Activated T-helper 17 cell treated with anti-CD3 and anti-CD28 coated beads, Interleukin-2, amount 50 U/mL, for 72 hours (primary cell): ENCODE measurements at regions not wholly inside any gene's neighbourhood (a gene's known extent, or its start where the extent isn't known, plus 50 kb on each side); places are given as distances from the start of the nearest gene placed in this dataset.

Experiments used
- ATAC-seq: fragments of 150-1000 bp; cut with Tn5 transposase; replicated peaks from 2 replicates; pipeline ENCODE4 v1.10.0; 2021; ENCODE audit warnings: mild to moderate bottlenecking, moderate library complexity
- H3K27ac Mint-ChIP-seq: one replicate; pipeline ENCODE4 v1.8.0; 2022; ENCODE audit warnings: mixed read lengths
- H3K27me3 Mint-ChIP-seq: one replicate; pipeline ENCODE4 v1.8.0; 2022; ENCODE audit warnings: mixed read lengths
- H3K36me3 Mint-ChIP-seq: one replicate; pipeline ENCODE4 v1.8.0; 2022; ENCODE audit warnings: low read depth, mild to moderate bottlenecking, mixed read lengths
- H3K4me1 Mint-ChIP-seq: one replicate; pipeline ENCODE4 v1.8.0; 2022; ENCODE audit warnings: mixed read lengths
- H3K4me3 Mint-ChIP-seq: one replicate; pipeline ENCODE4 v1.8.0; 2022; ENCODE audit warnings: mild to moderate bottlenecking, mixed read lengths
- H3K9me3 Mint-ChIP-seq: one replicate; pipeline ENCODE4 v1.8.0; 2022; ENCODE audit warnings: mixed read lengths

GRCh38 chr3:166489826-166490225 lies 652.6 kb upstream of the BCHE start:
- no peak for ATAC-seq
- no peak overlapping the region for H3K27ac Mint-ChIP-seq
- peaks cover 6% of the 10 kb centered on the region for H3K9me3 Mint-ChIP-seq
- no peaks in the 10 kb centered on the region for H3K4me1 Mint-ChIP-seq
- H3K4me3 Mint-ChIP-seq, result no peak overlapping the region
- H3K27me3 Mint-ChIP-seq, result no peaks in the 10 kb centered on the region
- no peaks in the 10 kb centered on the region for H3K36me3 Mint-ChIP-seq

- ATAC-seq, result no peak
- H3K4me1 Mint-ChIP-seq, result no peaks in the 10 kb centered on the region
- H3K36me3 Mint-ChIP-seq, result no peaks in the 10 kb centered on the region
- no peak overlapping the region for H3K27ac Mint-ChIP-seq
- H3K27me3 Mint-ChIP-seq, result no peaks in the 10 kb centered on the region
- H3K9me3 Mint-ChIP-seq, result peaks cover 6% of the 10 kb centered on the region
- no peak overlapping the region for H3K4me3 Mint-ChIP-seq
These were observed 651.9 kb upstream of the BCHE start for GRCh38 chr3:166488977-166489672.

GRCh38 chr3:166484470-166484869 lies 647.2 kb upstream of the BCHE start:
- Mint-ChIP-seq H3K27ac (no peak overlapping the region), H3K36me3 (no peaks in the 10 kb centered on the region), H3K4me3 (no peak overlapping the region), H3K27me3 (no peaks in the 10 kb centered on the region), H3K9me3 (peaks cover 9% of the 10 kb centered on the region), H3K4me1 (no peaks in the 10 kb centered on the region)
- no peak for ATAC-seq

GRCh38 chr3:166481340-166481739 lies 644.1 kb upstream of the BCHE start:
- Mint-ChIP-seq H3K27ac (no peak overlapping the region), H3K4me1 (no peaks in the 10 kb centered on the region), H3K36me3 (no peaks in the 10 kb centered on the region), H3K9me3 (peaks cover 25% of the 10 kb centered on the region), H3K4me3 (no peak overlapping the region), H3K27me3 (no peaks in the 10 kb centered on the region)
- ATAC-seq, result no peak

GRCh38 chr3:166478356-166478755 lies 641.1 kb upstream of the BCHE start:
- no peak overlapping the region for H3K27ac Mint-ChIP-seq
- no peaks in the 10 kb centered on the region for H3K27me3 Mint-ChIP-seq

GRCh38 chr3:166473501-166473900 lies 636.3 kb upstream of the BCHE start:
- ATAC-seq, result no peak
- H3K9me3 Mint-ChIP-seq, result peaks cover 10% of the 10 kb centered on the region
- H3K4me1 Mint-ChIP-seq, result no peaks in the 10 kb centered on the region
- H3K27me3 Mint-ChIP-seq, result no peaks in the 10 kb centered on the region
- no peak overlapping the region for H3K27ac Mint-ChIP-seq
- no peak overlapping the region for H3K4me3 Mint-ChIP-seq
- H3K36me3 Mint-ChIP-seq, result no peaks in the 10 kb centered on the region

More at GRCh38 chr3:166478356-166478755, 641.1 kb upstream of the BCHE start:
- Mint-ChIP-seq H3K4me3 (no peak overlapping the region), H3K4me1 (no peaks in the 10 kb centered on the region), H3K9me3 (peaks cover 25% of the 10 kb centered on the region), H3K36me3 (no peaks in the 10 kb centered on the region)
- ATAC-seq, result no peak

GRCh38 chr3:166472015-166472414 lies 634.8 kb upstream of the BCHE start:
- H3K27me3 Mint-ChIP-seq, result no peaks in the 10 kb centered on the region
- no peak overlapping the region for H3K4me3 Mint-ChIP-seq
- no peaks in the 10 kb centered on the region for H3K4me1 Mint-ChIP-seq
- H3K9me3 Mint-ChIP-seq, result peaks cover 4% of the 10 kb centered on the region
- ATAC-seq, result no peak
- H3K27ac Mint-ChIP-seq, result no peak overlapping the region
- no peaks in the 10 kb centered on the region for H3K36me3 Mint-ChIP-seq

GRCh38 chr3:166471074-166471767 lies 634.0 kb upstream of the BCHE start:
- Mint-ChIP-seq H3K27me3 (no peaks in the 10 kb centered on the region), H3K4me3 (no peak overlapping the region), H3K9me3 (peaks cover 4% of the 10 kb centered on the region), H3K36me3 (no peaks in the 10 kb centered on the region), H3K27ac (no peak overlapping the region), H3K4me1 (no peaks in the 10 kb centered on the region)
- no peak for ATAC-seq

- Mint-ChIP-seq H3K4me3 (no peak overlapping the region), H3K36me3 (no peaks in the 10 kb centered on the region)
These were observed 625.8 kb upstream of the BCHE start for GRCh38 chr3:166462891-166463470.

GRCh38 chr3:166461626-166462025 lies 624.4 kb upstream of the BCHE start:
- no peak overlapping the region for H3K27ac Mint-ChIP-seq
- ATAC-seq, result no peak
- no peaks in the 10 kb centered on the region for H3K4me1 Mint-ChIP-seq
- no peak overlapping the region for H3K4me3 Mint-ChIP-seq
- H3K36me3 Mint-ChIP-seq, result no peaks in the 10 kb centered on the region
- H3K9me3 Mint-ChIP-seq, result peaks cover 18% of the 10 kb centered on the region
- H3K27me3 Mint-ChIP-seq, result no peaks in the 10 kb centered on the region

More at GRCh38 chr3:166462891-166463470, 625.8 kb upstream of the BCHE start:
- Mint-ChIP-seq H3K27me3 (no peaks in the 10 kb centered on the region), H3K27ac (no peak overlapping the region), H3K9me3 (peaks cover 11% of the 10 kb centered on the region), H3K4me1 (no peaks in the 10 kb centered on the region)
- ATAC-seq, result no peak

GRCh38 chr3:166457382-166457781 lies 620.2 kb upstream of the BCHE start:
- Mint-ChIP-seq H3K27me3 (no peaks in the 10 kb centered on the region), H3K4me1 (no peaks in the 10 kb centered on the region), H3K36me3 (no peaks in the 10 kb centered on the region), H3K4me3 (no peak overlapping the region), H3K9me3 (peaks cover 18% of the 10 kb centered on the region), H3K27ac (no peak overlapping the region)
- no peak for ATAC-seq

- ATAC-seq, result no peak
- Mint-ChIP-seq H3K27ac (no peak overlapping the region), H3K27me3 (no peaks in the 10 kb centered on the region), H3K4me3 (no peak overlapping the region), H3K36me3 (no peaks in the 10 kb centered on the region), H3K9me3 (peaks cover 14% of the 10 kb centered on the region), H3K4me1 (no peaks in the 10 kb centered on the region)
These were observed 619.1 kb upstream of the BCHE start for GRCh38 chr3:166456286-166456685.

- no peak overlapping the region for H3K4me3 Mint-ChIP-seq
- ATAC-seq, result no peak
- no peaks in the 10 kb centered on the region for H3K36me3 Mint-ChIP-seq
- no peaks in the 10 kb centered on the region for H3K4me1 Mint-ChIP-seq
- H3K9me3 Mint-ChIP-seq, result peaks cover 13% of the 10 kb centered on the region
- no peak overlapping the region for H3K27ac Mint-ChIP-seq
- no peaks in the 10 kb centered on the region for H3K27me3 Mint-ChIP-seq
These were observed 618.5 kb upstream of the BCHE start for GRCh38 chr3:166455744-166456143.

- H3K9me3 Mint-ChIP-seq, result peaks cover 12% of the 10 kb centered on the region
- H3K27ac Mint-ChIP-seq, result no peak overlapping the region
- no peaks in the 10 kb centered on the region for H3K36me3 Mint-ChIP-seq
- H3K4me1 Mint-ChIP-seq, result no peaks in the 10 kb centered on the region
- H3K27me3 Mint-ChIP-seq, result no peaks in the 10 kb centered on the region
- no peak overlapping the region for H3K4me3 Mint-ChIP-seq
- ATAC-seq, result no peak
These were observed 616.3 kb upstream of the BCHE start for GRCh38 chr3:166453478-166453877.

- no peak for ATAC-seq
- no peak overlapping the region for H3K27ac Mint-ChIP-seq
- H3K27me3 Mint-ChIP-seq, result no peaks in the 10 kb centered on the region
- H3K36me3 Mint-ChIP-seq, result no peaks in the 10 kb centered on the region
- H3K4me1 Mint-ChIP-seq, result no peaks in the 10 kb centered on the region
- H3K9me3 Mint-ChIP-seq, result peaks cover 3% of the 10 kb centered on the region
- no peak overlapping the region for H3K4me3 Mint-ChIP-seq
These were observed 614.8 kb upstream of the BCHE start for GRCh38 chr3:166451997-166452396.
